ENCODE measurements at regions not wholly inside any gene's neighbourhood (a gene's known extent, or its start where the extent isn't known, plus 50 kb on each side); places are given as distances from the start of the nearest gene placed in this dataset.

- TF ChIP-seq, protein P1, sequence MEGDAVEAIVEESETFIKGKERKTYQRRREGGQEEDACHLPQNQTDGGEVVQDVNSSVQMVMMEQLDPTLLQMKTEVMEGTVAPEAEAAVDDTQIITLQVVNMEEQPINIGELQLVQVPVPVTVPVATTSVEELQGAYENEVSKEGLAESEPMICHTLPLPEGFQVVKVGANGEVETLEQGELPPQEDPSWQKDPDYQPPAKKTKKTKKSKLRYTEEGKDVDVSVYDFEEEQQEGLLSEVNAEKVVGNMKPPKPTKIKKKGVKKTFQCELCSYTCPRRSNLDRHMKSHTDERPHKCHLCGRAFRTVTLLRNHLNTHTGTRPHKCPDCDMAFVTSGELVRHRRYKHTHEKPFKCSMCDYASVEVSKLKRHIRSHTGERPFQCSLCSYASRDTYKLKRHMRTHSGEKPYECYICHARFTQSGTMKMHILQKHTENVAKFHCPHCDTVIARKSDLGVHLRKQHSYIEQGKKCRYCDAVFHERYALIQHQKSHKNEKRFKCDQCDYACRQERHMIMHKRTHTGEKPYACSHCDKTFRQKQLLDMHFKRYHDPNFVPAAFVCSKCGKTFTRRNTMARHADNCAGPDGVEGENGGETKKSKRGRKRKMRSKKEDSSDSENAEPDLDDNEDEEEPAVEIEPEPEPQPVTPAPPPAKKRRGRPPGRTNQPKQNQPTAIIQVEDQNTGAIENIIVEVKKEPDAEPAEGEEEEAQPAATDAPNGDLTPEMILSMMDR (IDR thresholded peaks at IDR 0.05): no peak
- no peak for TF ChIP-seq POLR2A (IDR thresholded peaks at IDR 0.05)
Measured at GRCh38 chr7:93036149-93036640, 81.6 kb downstream of the SAMD9 start.

Measured in testis (tissue), 2 donors.